ENCODE measurements at regions not wholly inside any gene's neighbourhood (a gene's known extent, or its start where the extent isn't known, plus 50 kb on each side); places are given as distances from the start of the nearest gene placed in this dataset.

DNA sequence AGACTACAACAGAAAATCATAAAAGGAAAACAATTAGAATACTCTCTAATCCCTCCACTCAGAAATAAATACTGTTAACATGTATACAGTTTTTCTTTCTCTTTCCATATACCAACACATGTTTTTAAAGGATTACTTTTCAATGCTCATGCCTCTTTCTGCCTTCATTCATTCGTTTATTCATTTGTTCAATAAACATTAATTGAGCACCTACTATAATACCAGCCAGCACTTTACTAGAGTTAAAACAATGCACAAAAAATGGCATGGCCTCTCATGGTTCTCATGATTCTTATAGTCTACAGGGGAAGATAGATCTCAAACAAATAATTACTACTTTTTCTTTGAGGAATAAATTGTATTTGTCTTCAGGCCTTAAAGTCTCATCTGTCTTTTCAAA is 70.3 kb upstream of the RIPOR2 start:
- Histone ChIP-seq H3K79me1 (ENCODE audit: low read depth, low read length) (no peaks in the 10 kb centered on the region), H3K18ac (ENCODE audit: extremely low read depth, low read length) (no peak overlapping the region), H3K56ac (replicated peaks; ENCODE audit: insufficient read length, low read depth, low read length) (no peak overlapping the region), H2AK5ac (ENCODE audit: low read depth, low read length) (no peak overlapping the region), H3K27ac (ENCODE audit: low read depth, low read length) (no peak overlapping the region), H3K79me2 (ENCODE audit: control insufficient read depth in 1 of 2, insufficient read depth in 2 of 2, low read length in 2 of 2) (no peaks in the 10 kb centered on the region), H2BK20ac (ENCODE audit: low read length) (no peak overlapping the region), H4K5ac (ENCODE audit: insufficient read length, low read depth, low read length) (no peak overlapping the region), H3K4ac (replicated peaks; ENCODE audit: insufficient read length, low read depth, low read length) (no peak overlapping the region), H3K4me1 (replicated peaks in 1 of 4; ENCODE audit: control insufficient read depth in 3 of 4, insufficient read depth in 4 of 4, low read length in 3 of 4) (peaks cover 0 to 4% (median 2%) of the 10 kb centered on the region in 4 experiments; a peak in 2 of 7 replicates), H3K4me2 (ENCODE audit: insufficient read depth in 1 of 2, low read depth in 2 of 2, low read length in 2 of 2) (no peak overlapping the region), H2BK120ac (replicated peaks; ENCODE audit: low read depth, low read length) (no peak overlapping the region), H2BK5ac (ENCODE audit: low read depth, low read length) (no peak overlapping the region), H3K4me3 (ENCODE audit: extremely low read depth in 1 of 4, insufficient read depth in 2 of 4, low read depth in 3 of 4, low read length in 4 of 4) (no peak overlapping the region), H3K27me3 (replicated peaks in 1 of 4; ENCODE audit: control insufficient read depth in 3 of 4, extremely low read depth in 1 of 4, insufficient read depth in 3 of 4, low read length in 3 of 4) (no peaks in the 10 kb centered on the region), H4K8ac (ENCODE audit: extremely low read depth, insufficient read depth, low read length) (no peak overlapping the region), H3K9me3 (ENCODE audit: insufficient read depth in 2 of 2, low read depth in 1 of 2, low read length in 1 of 2) (no peaks in the 10 kb centered on the region), H2BK12ac (ENCODE audit: low read depth, low read length) (no peak overlapping the region), H3K9ac (replicated peaks in 1 of 4; ENCODE audit: extremely low read depth in 1 of 4, low read depth in 3 of 4, low read length in 3 of 4) (no peak overlapping the region), H3K23ac (ENCODE audit: insufficient read length) (no peak overlapping the region), H3K23me2 (ENCODE audit: low read depth, low read length) (no peaks in the 10 kb centered on the region), H2BK15ac (ENCODE audit: low read length) (no peak overlapping the region), H2AFZ (ENCODE audit: low read length) (no peak overlapping the region), H3K36me3 (ENCODE audit: control insufficient read depth in 2 of 4, insufficient read depth in 4 of 4, low read length in 3 of 4) (no peaks in the 10 kb centered on the region), H3K14ac (ENCODE audit: insufficient read length) (no peak overlapping the region), H4K91ac (replicated peaks; ENCODE audit: insufficient read length, low read length) (no peak overlapping the region), H4K20me1 (replicated peaks in 1 of 2; ENCODE audit: control insufficient read depth in 1 of 2, insufficient read depth in 2 of 2, low read length in 2 of 2) (no peaks in the 10 kb centered on the region)
- POLR2A ChIA-PET (ENCODE audit: partially characterized antibody) = no interaction called here
- FAIRE-seq (no peak), DNase-seq (ENCODE audit: low read depth in 1 of 2, low spot score in 2 of 2) (no peak)
- CTCF ChIA-PET (ENCODE audit: partially characterized antibody) = interaction anchor here (0.6 to 7.6 kb wide), 5 partner anchors 11 to 137 kb away, joined by 3 to 49 read pairs (median 5); no protein-coding TSS in a partner anchor
- WGBS, 2 experiments (ENCODE audit: extremely low coverage in 1 of 2, insufficient coverage in 1 of 2, insufficient read length in 1 of 2, insufficient replicate concordance in 2 of 2, low coverage in 1 of 2, low lambda C conversion rate in 2 of 2, missing lambda C conversion rate in 1 of 2) = 86% methylated on average over 1 of the region's 1 CpG; no CpG with 5 or more reads in 1 of the 2 experiments
- TF ChIP-seq TAF1 (IDR thresholded peaks at IDR 0.05; ENCODE audit: low read depth, low read length) = no peak
- TF ChIP-seq HDAC2 (IDR thresholded peaks at IDR 0.05; ENCODE audit: borderline replicate concordance in 1 of 2, low read depth in 2 of 2, low read length in 2 of 2) = no peak
- no peak for TF ChIP-seq EZH2 (IDR thresholded peaks at IDR 0.05; ENCODE audit: low read depth, low read length, severe bottlenecking)
- TF ChIP-seq TCF12 (IDR thresholded peaks at IDR 0.05; ENCODE audit: low read depth, low read length) = no peak
- no peak for TF ChIP-seq MAFK (IDR thresholded peaks at IDR 0.05; ENCODE audit: low read depth, low read length)
- TF ChIP-seq NRF1 (IDR thresholded peaks at IDR 0.05; ENCODE audit: low read depth, low read length) = no peak
- TF ChIP-seq SIX5 (IDR thresholded peaks at IDR 0.05; ENCODE audit: low read depth, low read length) = no peak
- TF ChIP-seq SRF (IDR thresholded peaks at IDR 0.05; ENCODE audit: low read depth, low read length) = no peak
- TF ChIP-seq E2F6 (IDR thresholded peaks at IDR 0.05) = no peak
- no peak for TF ChIP-seq FOSL1 (IDR thresholded peaks at IDR 0.05; ENCODE audit: insufficient read depth, low read depth, low read length)
- TF ChIP-seq, protein P1, sequence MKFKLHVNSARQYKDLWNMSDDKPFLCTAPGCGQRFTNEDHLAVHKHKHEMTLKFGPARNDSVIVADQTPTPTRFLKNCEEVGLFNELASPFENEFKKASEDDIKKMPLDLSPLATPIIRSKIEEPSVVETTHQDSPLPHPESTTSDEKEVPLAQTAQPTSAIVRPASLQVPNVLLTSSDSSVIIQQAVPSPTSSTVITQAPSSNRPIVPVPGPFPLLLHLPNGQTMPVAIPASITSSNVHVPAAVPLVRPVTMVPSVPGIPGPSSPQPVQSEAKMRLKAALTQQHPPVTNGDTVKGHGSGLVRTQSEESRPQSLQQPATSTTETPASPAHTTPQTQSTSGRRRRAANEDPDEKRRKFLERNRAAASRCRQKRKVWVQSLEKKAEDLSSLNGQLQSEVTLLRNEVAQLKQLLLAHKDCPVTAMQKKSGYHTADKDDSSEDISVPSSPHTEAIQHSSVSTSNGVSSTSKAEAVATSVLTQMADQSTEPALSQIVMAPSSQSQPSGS (IDR thresholded peaks at IDR 0.05; ENCODE audit: low read length) = no peak
- no peak for TF ChIP-seq ZNF274 (IDR thresholded peaks at IDR 0.05; ENCODE audit: borderline replicate concordance, extremely low read depth, low read length)
- TF ChIP-seq GTF2F1 (IDR thresholded peaks at IDR 0.05; ENCODE audit: borderline replicate concordance, low read depth, low read length) = no peak

All from H1 (cell line).